Cardiac septum (tissue), 1 donor: ENCODE measurements at regions not wholly inside any gene's neighbourhood (a gene's known extent, or its start where the extent isn't known, plus 50 kb on each side); places are given as distances from the start of the nearest gene placed in this dataset.

Experiments used
- DNase-seq: peaks from one replicate; pipeline ENCODE4 v3.0.0-alpha.2; 2020; ENCODE audit warnings: low spot score
- intact Hi-C: fragments of 100-400 bp; cut with DNase I; formaldehyde crosslinking; loops from one replicate; pipeline ENCODE4 v1.14.0; 2022
- donor health status: DM: no; HTN: no; CAD: no.

DNA sequence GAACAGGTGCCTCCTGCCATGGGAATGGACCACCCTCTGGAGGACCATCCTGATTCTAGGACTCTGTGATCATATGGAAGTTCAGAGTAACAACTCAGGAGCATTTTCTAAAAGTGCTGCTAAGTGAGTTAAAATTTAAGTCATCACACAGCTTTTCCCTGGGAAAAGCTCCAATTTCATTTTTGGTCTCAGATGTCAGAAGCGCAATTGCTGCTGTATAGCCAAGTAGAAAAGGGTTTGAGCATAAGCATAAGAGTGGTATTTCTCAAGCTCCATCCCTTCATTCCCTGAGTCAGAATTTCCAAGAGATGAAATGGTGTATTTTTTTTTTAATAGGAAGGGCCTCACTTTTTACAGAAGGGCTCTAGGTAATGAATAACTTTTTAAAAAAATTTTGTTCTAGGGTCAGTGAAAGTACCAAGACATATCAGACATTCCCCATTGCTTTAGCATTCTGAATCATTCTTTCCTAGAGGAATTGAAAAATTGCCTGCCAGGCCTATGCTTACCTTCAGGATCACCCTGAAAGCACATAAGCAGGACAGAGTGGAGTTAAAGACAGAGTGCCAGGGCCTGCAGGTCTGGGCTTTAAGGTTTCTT is 564.5 kb upstream of the ISX start:
- intact Hi-C loops, result no loop called here
- no peak for DNase-seq

DNA sequence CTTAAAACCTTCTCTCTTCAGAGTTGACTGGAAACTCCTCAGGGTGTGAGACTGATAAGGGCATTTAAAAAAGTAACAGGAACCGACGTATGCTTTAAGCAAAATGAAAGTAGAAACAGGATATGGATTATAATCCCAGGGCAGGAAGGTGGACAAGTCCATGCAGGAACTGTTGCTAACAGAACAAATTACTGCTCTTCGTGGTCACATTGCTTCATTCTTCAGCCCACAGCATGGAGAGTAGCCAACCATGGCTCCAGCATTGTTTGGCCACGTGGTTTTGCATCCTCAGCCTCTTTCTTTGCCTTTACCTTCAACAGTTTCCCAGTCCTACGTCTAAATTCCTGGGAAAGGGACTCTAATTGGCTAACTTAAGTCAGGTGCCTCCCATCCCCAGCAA is 563.1 kb upstream of the ISX start:
- intact Hi-C loops, result no loop called here

DNA sequence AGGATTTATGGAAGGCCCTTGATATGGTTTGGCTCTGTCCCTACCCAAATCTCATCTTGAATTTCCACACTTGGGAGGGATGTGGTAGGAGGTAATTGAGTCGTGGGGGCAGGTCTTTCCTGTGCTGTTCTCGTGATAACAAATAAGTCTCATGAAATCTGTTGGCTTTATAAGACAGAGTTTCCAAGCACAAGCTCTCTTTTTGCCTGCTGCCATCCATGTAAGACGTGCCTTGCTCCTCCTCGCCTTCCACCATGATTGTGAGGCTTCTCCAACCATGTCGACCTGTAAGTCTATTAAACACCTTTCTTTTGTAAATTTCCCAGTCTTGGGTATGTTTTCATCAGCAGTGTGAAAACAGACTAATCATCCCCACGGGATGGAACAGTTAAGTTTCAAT is 557.2 kb upstream of the ISX start:
- no peak for DNase-seq
- intact Hi-C loops, result no loop called here

More for the DNA sequence above, 563.1 kb upstream of the ISX start:
- no peak for DNase-seq

DNA sequence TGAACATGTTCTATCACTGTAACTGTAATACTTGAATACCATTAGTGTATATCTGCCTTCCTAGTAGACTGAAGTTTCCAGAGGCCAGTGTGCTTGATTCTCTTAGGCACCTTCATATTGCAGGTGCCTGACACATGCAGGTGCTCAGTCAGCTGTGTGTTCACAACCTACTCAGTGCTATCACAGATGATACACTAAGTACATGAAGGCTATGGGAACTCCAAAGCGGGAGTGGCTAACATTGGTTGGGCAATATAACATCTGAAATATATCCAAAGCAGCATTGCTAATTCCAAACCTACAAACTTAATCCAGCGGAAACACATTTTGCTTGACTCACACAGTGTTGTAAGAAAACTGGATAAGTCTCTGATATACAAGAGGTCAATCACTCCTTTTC is 539.3 kb upstream of the ISX start:
- intact Hi-C loops, result no loop called here
- no peak for DNase-seq

DNA sequence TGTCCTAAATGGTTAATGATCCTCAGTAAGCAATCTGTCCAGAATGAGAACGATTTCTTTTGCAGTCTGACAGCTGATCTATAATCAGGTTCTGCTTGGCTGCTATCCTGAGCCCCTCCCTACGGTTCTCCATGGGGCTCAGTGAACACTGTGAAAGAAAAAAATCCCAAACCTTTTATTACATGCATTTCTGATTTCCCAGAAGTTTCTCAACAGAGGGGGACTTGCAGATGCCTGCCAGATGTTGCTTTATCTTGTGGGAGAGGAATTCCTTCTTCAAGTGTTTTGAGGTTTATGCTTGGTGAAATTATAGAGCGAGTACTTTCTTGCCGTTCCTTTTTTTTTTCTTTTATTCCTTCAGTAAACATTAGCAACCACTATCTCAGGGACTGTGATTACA is 531.9 kb upstream of the ISX start:
- no peak for DNase-seq
- intact Hi-C loops, result no loop called here

DNA sequence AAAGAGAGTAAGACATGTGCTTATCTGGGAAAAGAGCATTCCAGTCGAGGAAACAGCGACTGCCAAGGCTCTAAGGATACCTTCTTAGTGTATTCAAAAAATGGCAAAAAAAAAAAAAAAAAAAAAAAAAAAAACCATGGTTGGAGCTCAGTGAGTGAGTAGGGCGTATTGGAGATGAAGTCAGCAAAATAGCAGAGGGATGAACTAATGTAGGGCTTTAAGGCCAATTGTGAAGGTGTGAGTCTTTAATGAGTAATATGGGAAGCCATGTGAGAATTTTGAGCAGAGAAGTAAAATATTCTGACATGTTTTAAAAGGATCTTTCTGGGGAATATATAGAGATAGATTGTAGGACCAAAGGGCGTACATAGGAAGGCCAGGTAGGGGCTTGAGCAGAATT is 498.6 kb upstream of the ISX start:
- intact Hi-C loops, result no loop called here
- no peak for DNase-seq

DNA sequence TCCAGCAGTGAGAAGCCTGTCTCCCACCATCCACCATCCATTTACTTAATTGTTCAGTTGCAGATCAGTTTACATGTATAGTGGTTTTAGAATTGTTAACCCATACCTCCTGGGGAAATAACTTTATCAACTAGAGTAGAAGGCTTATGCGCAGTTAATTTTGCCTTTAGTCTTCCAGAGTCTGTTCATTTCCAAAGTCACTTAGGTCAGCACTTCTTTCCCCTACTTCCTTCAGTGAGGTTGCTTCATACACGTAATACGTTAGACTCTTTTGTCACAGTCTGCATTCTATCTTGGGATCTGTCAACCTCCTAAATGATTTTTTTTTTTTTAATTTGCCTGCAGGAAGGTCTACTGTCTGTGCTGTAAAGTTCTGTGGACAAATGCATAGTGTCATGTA is 495.6 kb upstream of the ISX start:
- DNase-seq, result no peak
- intact Hi-C loops, result no loop called here

DNA sequence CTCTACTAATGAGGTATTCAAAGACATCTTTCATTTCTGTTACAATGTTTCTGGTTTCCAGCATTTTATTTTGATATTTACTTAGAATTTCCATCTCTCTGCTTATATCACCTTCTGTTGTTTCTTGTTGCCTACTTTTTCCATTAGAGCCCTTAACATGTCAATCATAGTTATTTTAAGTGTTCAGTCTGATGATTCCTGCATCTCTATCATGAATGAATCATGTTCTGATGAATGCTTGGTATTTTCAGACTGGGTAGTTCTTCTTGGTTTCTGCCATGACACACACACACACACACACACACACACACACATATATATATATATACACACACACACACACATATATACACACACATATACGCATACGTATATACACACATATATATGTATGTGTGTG is 486.4 kb upstream of the ISX start:
- intact Hi-C loops, result no loop called here
- no peak for DNase-seq

DNA sequence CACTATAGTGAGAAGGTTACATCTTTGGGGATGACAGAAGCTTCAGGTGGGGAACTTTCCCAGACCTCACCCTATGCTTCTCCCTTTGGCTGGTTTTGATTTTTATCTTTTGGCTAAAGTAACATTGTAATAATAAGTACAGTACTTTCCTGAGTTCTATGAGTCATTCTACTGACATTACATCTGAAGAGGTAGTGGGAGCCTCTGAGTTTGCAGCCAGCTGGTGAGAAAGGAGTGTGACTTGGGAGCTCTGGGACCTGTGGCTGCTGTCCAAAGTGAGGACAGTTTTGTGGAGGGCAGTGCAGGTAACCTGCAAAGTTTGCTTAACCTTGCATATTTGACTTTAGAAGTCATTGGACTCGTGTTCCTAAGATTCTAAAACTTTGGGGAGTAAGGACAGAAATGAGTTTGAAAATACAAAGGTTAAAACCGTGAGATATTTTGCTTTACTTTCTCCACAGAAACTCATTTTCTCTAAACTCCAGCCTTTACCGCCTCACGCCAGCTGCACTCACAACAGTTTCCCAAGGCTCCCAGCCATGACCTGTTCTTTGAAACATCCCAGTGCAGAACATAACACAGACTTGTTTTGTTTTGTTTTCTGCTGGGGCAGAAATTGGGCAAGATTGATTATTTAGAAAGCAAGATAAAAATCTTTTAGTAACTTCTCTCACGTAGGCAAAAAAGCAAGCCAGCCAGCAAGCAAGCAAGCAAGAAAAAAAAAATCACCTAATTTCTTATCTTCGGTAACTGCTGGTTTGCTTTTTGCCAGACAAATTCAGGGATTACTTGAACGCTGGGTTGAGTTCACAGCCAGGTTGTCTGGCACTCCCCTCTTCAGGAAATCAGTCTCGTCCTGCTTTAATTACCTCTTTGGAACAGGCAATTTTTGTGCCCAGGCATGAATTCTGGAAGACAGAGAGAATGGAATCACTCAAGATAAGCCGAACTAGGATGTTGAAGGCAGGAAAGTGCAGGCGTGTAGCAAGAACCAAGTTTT is 478.3 kb upstream of the ISX start:
- DNase-seq, result no peak
- intact Hi-C loops, result no loop called here

DNA sequence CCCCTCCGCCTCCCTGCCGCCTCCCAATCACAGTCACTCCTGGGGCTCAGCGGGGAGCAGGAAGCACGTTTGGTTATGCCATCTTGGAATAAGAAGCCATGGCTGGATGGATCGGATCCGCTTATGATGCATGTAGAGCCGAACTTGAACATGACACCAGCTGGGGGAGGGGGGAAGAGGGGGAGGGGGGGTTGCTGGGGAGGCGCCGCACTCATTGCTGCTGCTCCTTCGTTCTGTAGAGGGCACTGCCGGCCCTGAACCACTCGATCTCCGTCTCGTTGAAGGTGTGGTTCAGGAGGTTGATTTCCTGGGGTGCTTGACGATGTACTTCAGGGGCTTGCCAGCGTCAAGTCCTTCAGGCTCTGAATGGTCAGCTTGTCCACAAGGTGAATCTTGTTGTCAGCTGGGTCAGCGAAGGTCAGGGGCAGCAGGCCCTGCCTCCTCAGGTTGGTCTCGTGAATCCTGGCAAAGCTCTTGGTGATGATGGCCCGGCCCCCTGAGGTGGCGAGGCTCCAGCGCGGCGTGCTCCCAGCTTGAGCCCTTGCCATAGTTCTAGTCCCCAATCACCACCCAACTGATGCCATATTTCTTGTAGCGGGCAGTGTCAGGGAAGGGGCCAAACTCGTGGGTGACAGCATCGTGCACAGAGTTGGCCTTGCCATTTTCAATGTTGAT is 476.9 kb upstream of the ISX start:
- DNase-seq, result no peak
- intact Hi-C loops, result no loop called here

DNA sequence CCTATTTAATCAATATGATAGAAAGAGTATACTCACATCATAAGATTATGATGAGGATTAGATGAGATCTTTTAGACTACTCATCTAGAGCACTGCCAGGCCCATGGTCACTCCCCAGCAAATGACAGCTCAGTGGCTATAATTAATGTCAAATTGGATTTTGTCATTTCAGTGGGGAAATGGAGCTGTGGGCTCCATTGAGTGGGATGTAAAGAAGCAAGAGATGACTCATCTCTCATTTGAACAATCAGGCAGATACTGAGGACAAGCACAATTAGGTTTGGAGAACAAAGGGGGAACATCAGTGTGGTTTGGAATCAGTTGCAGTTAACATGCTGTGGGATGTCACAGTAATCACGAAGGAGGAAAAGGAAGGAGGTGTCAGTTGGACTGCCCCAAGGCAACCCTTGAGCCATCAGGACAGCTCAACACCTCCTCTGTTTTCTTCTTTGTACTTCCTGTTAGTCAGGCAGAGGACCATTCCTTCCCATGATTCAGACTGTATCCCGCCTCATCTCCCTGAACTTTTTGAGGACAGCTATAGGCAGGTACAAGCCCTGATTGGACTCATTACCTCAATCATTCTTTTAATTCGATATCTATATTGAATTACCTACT is 473.7 kb upstream of the ISX start:
- no peak for DNase-seq
- intact Hi-C loops, result no loop called here

DNA sequence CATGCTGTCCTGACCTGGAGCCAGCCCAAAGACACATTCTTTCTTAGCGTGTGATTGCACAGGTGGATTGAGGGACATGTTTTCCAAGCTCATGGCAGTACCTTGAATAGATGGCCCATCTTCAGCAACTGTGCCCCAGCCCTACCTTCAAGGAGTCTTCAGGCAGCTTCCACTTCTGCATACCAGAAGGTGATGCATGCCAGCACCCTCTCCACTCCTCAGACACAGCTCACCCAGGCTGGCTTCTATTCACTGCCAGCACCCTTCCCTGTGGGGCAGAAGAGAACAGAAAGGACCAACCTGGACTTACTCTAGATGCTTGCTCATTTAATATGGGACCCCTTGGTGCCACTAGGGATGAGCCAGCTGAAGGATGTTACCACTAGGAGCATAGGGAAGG is 466.4 kb upstream of the ISX start:
- intact Hi-C loops, result no loop called here
- DNase-seq, result no peak

DNA sequence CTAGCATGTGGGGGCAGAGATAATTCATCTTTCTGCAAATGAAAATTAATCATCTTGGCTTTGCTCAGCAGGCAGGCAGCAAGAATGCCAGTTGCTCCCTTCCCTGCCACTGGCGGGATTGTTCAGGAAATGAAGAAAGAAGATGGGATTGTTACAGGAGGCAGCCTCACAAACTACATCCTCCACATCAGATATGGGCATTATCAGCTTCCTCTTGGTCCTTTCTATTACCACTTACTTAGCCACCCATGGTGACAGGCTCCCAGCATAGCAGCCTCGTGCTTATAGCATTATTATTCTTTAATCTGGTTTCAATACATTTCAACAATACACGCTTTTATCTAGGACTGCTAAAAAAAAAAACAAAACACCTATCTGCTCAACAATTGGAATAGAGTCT is 461.6 kb upstream of the ISX start:
- intact Hi-C loops, result no loop called here
- no peak for DNase-seq

DNA sequence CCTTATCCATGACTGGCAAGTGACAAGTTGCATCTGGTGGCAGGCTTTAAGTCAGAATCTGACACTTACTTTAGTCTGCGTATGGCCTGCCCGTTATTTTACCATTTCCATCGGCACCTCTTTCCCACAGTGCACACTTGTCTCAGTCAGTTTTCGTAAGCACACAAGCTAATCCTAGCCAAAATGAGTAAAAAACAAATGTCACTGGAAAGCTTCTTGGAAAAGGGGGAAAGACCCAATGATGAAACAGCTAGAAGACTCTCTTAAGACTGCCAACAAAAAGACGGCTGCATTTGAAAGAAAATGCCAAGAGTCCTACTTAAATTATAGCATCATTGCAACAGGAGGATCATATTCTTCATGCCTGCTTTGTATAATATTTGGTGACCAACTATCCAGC is 457.9 kb upstream of the ISX start:
- intact Hi-C loops, result no loop called here

DNA sequence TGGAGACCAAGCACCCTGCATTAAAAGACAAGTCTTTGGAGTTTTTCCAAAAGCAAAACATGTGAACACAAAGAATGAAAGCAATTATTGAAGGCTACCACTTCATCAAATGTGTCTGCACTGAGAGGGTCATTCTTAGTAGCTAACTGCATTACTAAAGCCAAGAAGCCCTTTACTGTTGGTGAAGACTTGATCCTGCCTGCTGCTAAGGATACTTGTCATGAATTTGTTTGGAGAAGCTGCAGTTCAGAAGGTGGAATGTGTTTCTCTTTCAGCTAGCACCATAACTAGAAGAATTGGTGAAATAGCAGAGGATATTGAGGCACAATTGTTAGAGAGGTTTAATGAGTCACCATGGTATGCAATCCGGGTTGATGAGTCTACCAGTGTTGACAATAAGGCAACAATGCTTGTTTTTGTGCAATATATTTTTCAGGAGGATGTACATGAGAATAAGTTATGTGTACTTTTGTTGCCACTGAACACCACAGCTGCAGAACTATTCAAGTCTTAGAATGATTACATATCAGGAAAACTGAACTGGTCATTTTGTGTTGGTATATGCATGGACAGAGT is 457.3 kb upstream of the ISX start:
- intact Hi-C loops, result no loop called here
- no peak for DNase-seq

More for the DNA sequence above, 457.9 kb upstream of the ISX start:
- no peak for DNase-seq

DNA sequence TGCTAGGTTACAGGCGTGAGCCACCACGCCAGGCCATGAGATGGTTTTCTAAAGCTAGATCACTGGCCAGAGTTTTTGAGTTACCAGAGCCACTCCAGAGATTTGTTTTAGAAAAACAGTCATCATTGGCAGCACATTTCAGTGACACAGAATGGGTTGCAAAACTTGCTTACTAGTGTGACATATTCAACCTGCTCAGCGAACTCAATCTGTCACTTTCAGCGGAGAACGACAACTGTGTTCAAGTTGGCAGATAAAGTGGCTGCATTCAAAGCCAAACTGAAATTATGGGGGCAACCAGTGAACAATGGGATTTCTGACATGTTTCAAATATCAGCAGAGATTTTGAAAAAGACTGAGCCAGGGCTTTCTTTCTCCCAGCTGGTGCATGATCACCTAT is 456.3 kb upstream of the ISX start:
- intact Hi-C loops, result no loop called here
- DNase-seq, result no peak

DNA sequence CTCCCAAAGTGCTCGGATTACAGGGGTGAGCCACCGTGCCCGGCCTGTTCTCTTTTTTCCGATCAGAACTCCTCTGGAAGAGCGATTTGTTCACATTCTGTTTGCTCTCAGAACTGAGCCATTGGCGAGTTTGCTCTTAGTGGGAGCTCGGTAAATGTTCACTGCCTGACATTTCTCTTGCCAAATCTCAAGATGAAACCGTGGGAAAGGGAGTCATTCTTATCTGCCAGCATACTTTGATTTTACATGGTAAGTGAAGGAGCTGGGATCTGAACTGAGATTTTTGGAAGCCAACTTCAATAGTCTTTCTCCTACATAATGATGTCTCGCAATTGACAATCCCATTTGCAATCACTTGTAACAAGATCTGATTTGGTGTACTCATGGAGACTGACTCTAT is 445.8 kb upstream of the ISX start:
- no peak for DNase-seq
- intact Hi-C loops, result no loop called here

DNA sequence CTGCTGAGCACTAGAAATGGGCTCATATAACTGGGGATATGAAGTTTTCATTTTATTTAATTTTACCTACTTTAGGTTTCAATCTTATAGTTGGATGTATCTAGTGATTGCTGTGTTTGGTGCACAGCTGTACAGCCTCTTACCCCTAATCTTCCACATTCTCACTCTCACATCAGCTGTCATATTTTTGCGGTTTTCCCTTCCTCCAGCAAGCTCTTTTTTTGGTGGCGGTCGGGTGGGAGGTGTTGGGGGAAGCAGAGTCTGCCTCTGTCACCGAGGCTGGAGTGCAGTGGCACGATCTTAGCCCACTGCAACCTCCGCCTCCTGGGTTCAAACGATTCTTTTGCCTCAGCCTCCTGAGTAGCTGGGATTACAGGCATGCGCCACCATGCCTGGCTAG is 445.1 kb upstream of the ISX start:
- DNase-seq, result no peak
- intact Hi-C loops, result no loop called here

DNA sequence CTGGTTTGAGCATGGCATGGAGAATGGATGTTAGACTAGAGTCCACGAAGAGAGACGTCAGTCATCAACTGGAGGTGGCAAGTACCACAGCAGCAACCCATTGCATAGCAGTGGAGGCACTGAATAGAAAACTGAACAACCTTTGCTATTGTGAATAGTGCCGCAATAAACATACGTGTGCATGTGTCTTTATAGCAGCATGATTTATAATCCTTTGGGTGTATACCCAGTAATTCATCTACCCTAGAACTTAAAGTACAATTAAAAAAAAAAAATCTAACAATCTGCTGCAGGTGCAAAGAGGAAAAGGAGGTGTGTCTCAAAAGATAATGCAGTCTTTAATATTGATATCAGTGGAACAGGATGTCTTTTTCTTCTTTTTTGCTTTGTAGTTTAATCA is 443.4 kb upstream of the ISX start:
- intact Hi-C loops, result no loop called here
- no peak for DNase-seq

DNA sequence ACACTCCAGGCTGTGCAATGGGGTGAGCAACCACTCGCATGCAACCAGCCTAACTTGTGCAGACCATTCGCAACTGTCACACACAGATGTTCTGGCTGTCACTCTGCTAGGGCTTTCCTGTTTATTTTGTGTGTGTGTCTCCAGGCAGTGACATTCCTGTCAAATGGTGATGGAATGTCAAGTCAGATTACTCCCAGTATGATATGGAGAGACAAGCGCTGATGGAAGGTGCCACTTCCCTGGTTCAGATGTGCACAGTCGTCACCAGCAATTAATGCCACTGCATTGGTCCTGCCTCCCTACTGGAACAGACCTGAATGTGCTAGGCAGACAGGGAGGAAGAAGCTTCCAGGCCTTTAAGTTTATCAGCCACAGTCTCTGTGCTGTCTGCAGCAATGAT is 442.4 kb upstream of the ISX start:
- intact Hi-C loops, result no loop called here

More for the DNA sequence above, 442.4 kb upstream of the ISX start:
- DNase-seq, result no peak
